ENCODE measurements at regions not wholly inside any gene's neighbourhood (a gene's known extent, or its start where the extent isn't known, plus 50 kb on each side); places are given as distances from the start of the nearest gene placed in this dataset.

DNA sequence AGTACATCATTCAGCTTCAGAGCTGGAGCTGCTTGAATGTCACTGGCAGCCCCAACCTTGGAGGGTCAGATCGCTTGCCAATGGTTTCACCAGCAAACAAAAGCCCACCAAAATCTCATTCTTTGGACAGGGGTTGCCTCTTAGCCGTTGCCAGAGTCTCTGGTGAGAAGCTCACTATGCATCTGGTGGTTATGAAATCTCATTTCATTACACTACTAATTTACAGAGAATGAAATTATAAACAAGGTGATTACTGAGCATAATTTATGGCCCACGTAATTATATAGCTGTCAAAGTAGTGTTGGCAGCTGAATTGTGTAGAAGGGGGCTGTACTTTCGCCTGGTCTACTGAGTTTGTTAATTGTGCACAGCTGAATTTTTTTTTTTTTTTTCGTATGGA lies 688.9 kb upstream of the KIF2B start:
- CTCF ChIA-PET: no interaction called here
- TF ChIP-seq TCF7L2 (IDR thresholded peaks at IDR 0.05; ENCODE audit: low read depth, low read length) (no peak), SIN3A (IDR thresholded peaks at IDR 0.05; ENCODE audit: borderline replicate concordance, insufficient read depth, low read depth, low read length) (no peak), POLR2AphosphoS5 (IDR thresholded peaks at IDR 0.05; ENCODE audit: low read depth, low read length) (no peak)
- TF ChIP-seq, protein P1, sequence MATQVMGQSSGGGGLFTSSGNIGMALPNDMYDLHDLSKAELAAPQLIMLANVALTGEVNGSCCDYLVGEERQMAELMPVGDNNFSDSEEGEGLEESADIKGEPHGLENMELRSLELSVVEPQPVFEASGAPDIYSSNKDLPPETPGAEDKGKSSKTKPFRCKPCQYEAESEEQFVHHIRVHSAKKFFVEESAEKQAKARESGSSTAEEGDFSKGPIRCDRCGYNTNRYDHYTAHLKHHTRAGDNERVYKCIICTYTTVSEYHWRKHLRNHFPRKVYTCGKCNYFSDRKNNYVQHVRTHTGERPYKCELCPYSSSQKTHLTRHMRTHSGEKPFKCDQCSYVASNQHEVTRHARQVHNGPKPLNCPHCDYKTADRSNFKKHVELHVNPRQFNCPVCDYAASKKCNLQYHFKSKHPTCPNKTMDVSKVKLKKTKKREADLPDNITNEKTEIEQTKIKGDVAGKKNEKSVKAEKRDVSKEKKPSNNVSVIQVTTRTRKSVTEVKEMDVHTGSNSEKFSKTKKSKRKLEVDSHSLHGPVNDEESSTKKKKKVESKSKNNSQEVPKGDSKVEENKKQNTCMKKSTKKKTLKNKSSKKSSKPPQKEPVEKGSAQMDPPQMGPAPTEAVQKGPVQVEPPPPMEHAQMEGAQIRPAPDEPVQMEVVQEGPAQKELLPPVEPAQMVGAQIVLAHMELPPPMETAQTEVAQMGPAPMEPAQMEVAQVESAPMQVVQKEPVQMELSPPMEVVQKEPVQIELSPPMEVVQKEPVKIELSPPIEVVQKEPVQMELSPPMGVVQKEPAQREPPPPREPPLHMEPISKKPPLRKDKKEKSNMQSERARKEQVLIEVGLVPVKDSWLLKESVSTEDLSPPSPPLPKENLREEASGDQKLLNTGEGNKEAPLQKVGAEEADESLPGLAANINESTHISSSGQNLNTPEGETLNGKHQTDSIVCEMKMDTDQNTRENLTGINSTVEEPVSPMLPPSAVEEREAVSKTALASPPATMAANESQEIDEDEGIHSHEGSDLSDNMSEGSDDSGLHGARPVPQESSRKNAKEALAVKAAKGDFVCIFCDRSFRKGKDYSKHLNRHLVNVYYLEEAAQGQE (IDR thresholded peaks at IDR 0.05; ENCODE audit: insufficient read depth in 1 of 2, low read depth in 2 of 2, low read length in 1 of 2): no peak
- TF ChIP-seq, protein P2, sequence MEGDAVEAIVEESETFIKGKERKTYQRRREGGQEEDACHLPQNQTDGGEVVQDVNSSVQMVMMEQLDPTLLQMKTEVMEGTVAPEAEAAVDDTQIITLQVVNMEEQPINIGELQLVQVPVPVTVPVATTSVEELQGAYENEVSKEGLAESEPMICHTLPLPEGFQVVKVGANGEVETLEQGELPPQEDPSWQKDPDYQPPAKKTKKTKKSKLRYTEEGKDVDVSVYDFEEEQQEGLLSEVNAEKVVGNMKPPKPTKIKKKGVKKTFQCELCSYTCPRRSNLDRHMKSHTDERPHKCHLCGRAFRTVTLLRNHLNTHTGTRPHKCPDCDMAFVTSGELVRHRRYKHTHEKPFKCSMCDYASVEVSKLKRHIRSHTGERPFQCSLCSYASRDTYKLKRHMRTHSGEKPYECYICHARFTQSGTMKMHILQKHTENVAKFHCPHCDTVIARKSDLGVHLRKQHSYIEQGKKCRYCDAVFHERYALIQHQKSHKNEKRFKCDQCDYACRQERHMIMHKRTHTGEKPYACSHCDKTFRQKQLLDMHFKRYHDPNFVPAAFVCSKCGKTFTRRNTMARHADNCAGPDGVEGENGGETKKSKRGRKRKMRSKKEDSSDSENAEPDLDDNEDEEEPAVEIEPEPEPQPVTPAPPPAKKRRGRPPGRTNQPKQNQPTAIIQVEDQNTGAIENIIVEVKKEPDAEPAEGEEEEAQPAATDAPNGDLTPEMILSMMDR (IDR thresholded peaks at IDR 0.05): no peak
- H3K36me3 ChIP-seq (ENCODE audit: control insufficient read depth, insufficient read depth, low read length): no peaks in the 10 kb centered on the region
- DNase-seq (ENCODE audit: low read depth, low spot score): no peak
- intact Hi-C loops (cut with micrococcal nuclease; ENCODE audit: unreplicated experiment): no loop called here
- no peak overlapping the region for H3K4me3 ChIP-seq (ENCODE audit: low read depth in 2 of 2, low read length in 2 of 2)
- in situ Hi-C loops (cut with HindIII; ENCODE audit: low pct_unique_long_range_greater_than_20kb, low sequenced_read_pairs): no loop called here
- ATAC-seq: no peak
- no peaks in the 10 kb centered on the region for H3K4me1 ChIP-seq (ENCODE audit: control insufficient read depth, insufficient read depth, low read length)
- no peak overlapping the region for H3K27ac ChIP-seq (ENCODE audit: low read length)
- BruUV-seq (replicated peaks): no TSS peak
- no peaks in the 10 kb centered on the region for H3K27me3 ChIP-seq (ENCODE audit: control insufficient read depth, insufficient read depth, low read length)
- POLR2A ChIA-PET: no interaction called here
- no peaks in the 10 kb centered on the region; the same call in 1 of the 2 replicates for H3K9me3 ChIP-seq (ENCODE audit: control insufficient read depth, insufficient read depth, low read depth, low read length)

DNA sequence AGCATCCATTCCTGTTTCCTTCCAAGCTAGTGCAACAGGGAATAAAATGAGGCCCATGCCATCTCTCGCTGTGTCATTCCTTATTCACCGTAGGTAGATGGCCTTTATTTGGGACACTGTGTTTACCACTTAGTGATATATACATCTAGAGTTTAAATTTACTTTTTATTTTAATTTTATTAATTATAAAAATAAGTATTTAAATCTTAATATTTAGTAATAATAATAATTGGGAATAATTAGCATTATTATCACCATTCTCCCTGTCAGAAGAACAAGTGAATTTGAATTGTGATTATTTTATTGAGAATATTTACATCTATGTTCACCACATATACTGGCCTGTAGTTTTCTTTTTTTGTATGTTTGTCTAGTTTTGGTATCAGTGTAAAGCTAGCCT lies 692.9 kb upstream of the KIF2B start:
- intact Hi-C loops (cut with micrococcal nuclease; ENCODE audit: unreplicated experiment): no loop called here
- CTCF ChIA-PET: no interaction called here
- Histone ChIP-seq H3K27ac (ENCODE audit: low read length) (no peak overlapping the region), H3K27me3 (ENCODE audit: control insufficient read depth, insufficient read depth, low read length) (no peaks in the 10 kb centered on the region), H3K4me1 (ENCODE audit: control insufficient read depth, insufficient read depth, low read length) (no peaks in the 10 kb centered on the region), H3K9me3 (ENCODE audit: control insufficient read depth, insufficient read depth, low read depth, low read length) (no peaks in the 10 kb centered on the region; the same call in 1 of the 2 replicates), H3K4me3 (ENCODE audit: low read depth in 2 of 2, low read length in 2 of 2) (no peak overlapping the region), H3K36me3 (ENCODE audit: control insufficient read depth, insufficient read depth, low read length) (no peaks in the 10 kb centered on the region)
- DNase-seq (ENCODE audit: low read depth, low spot score): no peak
- no peak for ATAC-seq
- in situ Hi-C loops (cut with HindIII; ENCODE audit: low pct_unique_long_range_greater_than_20kb, low sequenced_read_pairs): no loop called here
- TF ChIP-seq, protein P2 (IDR thresholded peaks at IDR 0.05): no peak
- TF ChIP-seq, protein P1 (IDR thresholded peaks at IDR 0.05; ENCODE audit: insufficient read depth in 1 of 2, low read depth in 2 of 2, low read length in 1 of 2): no peak
- no peak for TF ChIP-seq POLR2AphosphoS5 (IDR thresholded peaks at IDR 0.05; ENCODE audit: low read depth, low read length)
- no peak for TF ChIP-seq TCF7L2 (IDR thresholded peaks at IDR 0.05; ENCODE audit: low read depth, low read length)
- TF ChIP-seq SIN3A (IDR thresholded peaks at IDR 0.05; ENCODE audit: borderline replicate concordance, insufficient read depth, low read depth, low read length): no peak
- POLR2A ChIA-PET: no interaction called here
- BruUV-seq (replicated peaks): no TSS peak

Data from Panc1 (cell line).